Left ventricle myocardium inferior (tissue), 1 donor: ENCODE measurements at regions not wholly inside any gene's neighbourhood (a gene's known extent, or its start where the extent isn't known, plus 50 kb on each side); places are given as distances from the start of the nearest gene placed in this dataset.

Source experiments
- DNase-seq: peaks from one replicate; pipeline ENCODE4 v3.0.0-alpha.2; 2020
- H3K27ac ChIP-seq: fragments of 200-600 bp; replicated peaks from 2 replicates; pipeline ENCODE4 v1.8.0; 2021
- H3K27me3 ChIP-seq: fragments of 200-600 bp; 2 replicates; pipeline ENCODE4 v1.8.0; 2021; ENCODE audit warnings: low read depth
- H3K36me3 ChIP-seq: fragments of 200-600 bp; 2 replicates; pipeline ENCODE4 v1.8.0; 2021
- H3K4me1 ChIP-seq: fragments of 200-600 bp; 2 replicates; pipeline ENCODE4 v1.8.0; 2021
- H3K4me3 ChIP-seq: fragments of 200-600 bp; 2 replicates; pipeline ENCODE4 v1.8.0; 2021; ENCODE audit warnings: mild to moderate bottlenecking, moderate library complexity
- H3K9me3 ChIP-seq: fragments of 200-600 bp; replicated peaks from 2 replicates; pipeline ENCODE4 v1.8.0; 2021
- intact Hi-C: fragments of 100-400 bp; cut with micrococcal nuclease; formaldehyde crosslinking; loops from one replicate; pipeline ENCODE4 v1.11.0; 2022
- TF ChIP-seq, protein P1 (sequence below): fragments of 200-600 bp; IDR thresholded peaks from 2 replicates; pipeline ENCODE4 v1.8.0; 2021; ENCODE audit warnings: antibody characterized with exemption, mild to moderate bottlenecking, borderline replicate concordance
- donor health status: DM: no; HTN: yes; CAD: no; lungs with severe emphysema.

- H3K27me3 ChIP-seq, result peaks cover 26% of the 10 kb centered on the region
- DNase-seq, result no peak
- no peak overlapping the region for H3K27ac ChIP-seq
- no peaks in the 10 kb centered on the region for H3K36me3 ChIP-seq
- intact Hi-C loops, result no loop called here
- H3K4me1 ChIP-seq, result peaks cover 3% of the 10 kb centered on the region
- H3K4me3 ChIP-seq, result no peak overlapping the region
- peaks cover 19% of the 10 kb centered on the region for H3K9me3 ChIP-seq
- TF ChIP-seq, protein P1, sequence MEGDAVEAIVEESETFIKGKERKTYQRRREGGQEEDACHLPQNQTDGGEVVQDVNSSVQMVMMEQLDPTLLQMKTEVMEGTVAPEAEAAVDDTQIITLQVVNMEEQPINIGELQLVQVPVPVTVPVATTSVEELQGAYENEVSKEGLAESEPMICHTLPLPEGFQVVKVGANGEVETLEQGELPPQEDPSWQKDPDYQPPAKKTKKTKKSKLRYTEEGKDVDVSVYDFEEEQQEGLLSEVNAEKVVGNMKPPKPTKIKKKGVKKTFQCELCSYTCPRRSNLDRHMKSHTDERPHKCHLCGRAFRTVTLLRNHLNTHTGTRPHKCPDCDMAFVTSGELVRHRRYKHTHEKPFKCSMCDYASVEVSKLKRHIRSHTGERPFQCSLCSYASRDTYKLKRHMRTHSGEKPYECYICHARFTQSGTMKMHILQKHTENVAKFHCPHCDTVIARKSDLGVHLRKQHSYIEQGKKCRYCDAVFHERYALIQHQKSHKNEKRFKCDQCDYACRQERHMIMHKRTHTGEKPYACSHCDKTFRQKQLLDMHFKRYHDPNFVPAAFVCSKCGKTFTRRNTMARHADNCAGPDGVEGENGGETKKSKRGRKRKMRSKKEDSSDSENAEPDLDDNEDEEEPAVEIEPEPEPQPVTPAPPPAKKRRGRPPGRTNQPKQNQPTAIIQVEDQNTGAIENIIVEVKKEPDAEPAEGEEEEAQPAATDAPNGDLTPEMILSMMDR, result no peak
Measured at GRCh38 chr5:3309538-3309937, 286.1 kb upstream of the IRX1 start.

- Histone ChIP-seq H3K27ac (no peak overlapping the region), H3K27me3 (peaks cover 16% of the 10 kb centered on the region), H3K4me3 (no peak overlapping the region), H3K4me1 (peaks cover 16% of the 10 kb centered on the region), H3K36me3 (no peaks in the 10 kb centered on the region), H3K9me3 (peaks cover 18% of the 10 kb centered on the region)
- TF ChIP-seq, protein P1, result no peak
- intact Hi-C loops, result no loop called here
- no peak for DNase-seq
Measured at GRCh38 chr5:3307982-3308621, 287.5 kb upstream of the IRX1 start.

- peaks cover 16% of the 10 kb centered on the region for H3K4me1 ChIP-seq
- no peaks in the 10 kb centered on the region for H3K9me3 ChIP-seq
- no peak for DNase-seq
- H3K4me3 ChIP-seq, result no peak overlapping the region
- H3K27me3 ChIP-seq, result peaks cover 3% of the 10 kb centered on the region
- intact Hi-C loops, result no loop called here
- no peaks in the 10 kb centered on the region for H3K36me3 ChIP-seq
- TF ChIP-seq, protein P1, result no peak
- no peak overlapping the region for H3K27ac ChIP-seq
Measured at GRCh38 chr5:3305432-3305831, 290.2 kb upstream of the IRX1 start.

DNA sequence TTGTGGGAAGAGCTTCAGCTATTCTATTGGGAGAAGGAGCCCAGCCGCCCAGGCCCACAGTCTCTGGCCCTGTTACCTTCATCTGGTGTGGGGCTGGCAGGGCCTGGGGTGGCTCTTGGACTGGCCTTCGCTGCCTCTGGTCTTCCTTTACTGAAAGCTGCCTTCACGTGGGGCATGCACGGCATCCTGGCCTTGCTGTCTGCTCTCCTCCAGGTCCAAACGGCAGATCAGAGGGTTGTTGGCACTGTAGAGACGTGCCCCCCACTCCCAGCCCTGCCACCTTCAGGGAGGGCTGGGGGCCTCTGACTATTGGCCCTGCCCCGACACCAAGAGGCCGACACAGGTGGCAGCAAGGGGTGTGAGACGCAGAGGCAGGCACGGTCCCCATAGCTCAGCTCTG is 291.3 kb upstream of the IRX1 start:
- H3K27me3 ChIP-seq, result peaks cover 7% of the 10 kb centered on the region

GRCh38 chr5:3303777-3304176 is 291.9 kb upstream of the IRX1 start:
- Histone ChIP-seq H3K4me1 (peaks cover 16% of the 10 kb centered on the region), H3K27ac (no peak overlapping the region), H3K36me3 (no peaks in the 10 kb centered on the region), H3K27me3 (peaks cover 8% of the 10 kb centered on the region), H3K9me3 (no peaks in the 10 kb centered on the region), H3K4me3 (no peak overlapping the region)
- no peak for DNase-seq
- intact Hi-C loops, result no loop called here
- TF ChIP-seq, protein P1, result no peak

More for the DNA sequence above, 291.3 kb upstream of the IRX1 start:
- H3K4me3 ChIP-seq, result no peak overlapping the region
- H3K9me3 ChIP-seq, result no peaks in the 10 kb centered on the region
- no peaks in the 10 kb centered on the region for H3K36me3 ChIP-seq
- DNase-seq, result no peak
- peaks cover 16% of the 10 kb centered on the region for H3K4me1 ChIP-seq
- TF ChIP-seq, protein P1, result no peak
- intact Hi-C loops, result no loop called here
- H3K27ac ChIP-seq, result no peak overlapping the region
